K562 (cell line): ENCODE measurements at regions not wholly inside any gene's neighbourhood (a gene's known extent, or its start where the extent isn't known, plus 50 kb on each side); places are given as distances from the start of the nearest gene placed in this dataset.
A peak's percentile ranks its signal among the peaks of the same experiment; 100 is the strongest.

Experiments used
- ATF3 ChIP-seq, 2 experiments: fragments of 450-650 bp in 1 of 2; sonication (generic) in 1 of 2; formaldehyde crosslinking in 1 of 2; IDR thresholded peaks in 1 of 2; conservative IDR thresholded peaks in 1 of 2; 2 replicates each; pipeline versions ENCODE4 v1.6.1 to v1.8.1; 2016 to 2023; ENCODE audit warnings: mild to moderate bottlenecking in 2 of 2, moderate library complexity in 2 of 2, inconsistent platforms in 1 of 2, missing genetic modification reagents in 1 of 2
- CLOCK ChIP-seq: fragments of 250-450 bp; sonication (Bioruptor Pico); IDR thresholded peaks from 2 replicates; pipeline ENCODE4 v1.4.0; 2020; ENCODE audit warnings: mild to moderate bottlenecking, moderate library complexity, borderline replicate concordance
- CTBP1 ChIP-seq: fragments of 450-650 bp; IDR thresholded peaks from 2 replicates; pipeline ENCODE4 v1.6.1; 2016; ENCODE audit warnings: borderline replicate concordance
- GTF3C2 ChIP-seq: IDR thresholded peaks from 3 replicates; pipeline ENCODE4 v1.6.1; 2011; ENCODE audit warnings: borderline replicate concordance, mild to moderate bottlenecking, moderate library complexity; ENCODE audit not compliant: insufficient read length; ENCODE audit errors: extremely low read depth
- KLF16 ChIP-seq: IDR thresholded peaks from 2 replicates; pipeline ENCODE4 v1.6.1; 2016; ENCODE audit warnings: antibody characterized with exemption
- L3MBTL2 ChIP-seq: fragments of 450-650 bp; IDR thresholded peaks from 2 replicates; pipeline ENCODE4 v1.6.1; 2016; ENCODE audit warnings: mild to moderate bottlenecking, moderate library complexity
- MTA1 ChIP-seq: fragments of 450-650 bp; IDR thresholded peaks from 2 replicates; pipeline ENCODE4 v1.6.1; 2017; ENCODE audit warnings: borderline replicate concordance
- POLR3G ChIP-seq: IDR thresholded peaks from 2 replicates; pipeline ENCODE4 v1.6.1; 2011; ENCODE audit not compliant: insufficient read length, insufficient replicate concordance; ENCODE audit errors: extremely low read depth
- SAP30 ChIP-seq: fragments of 200-600 bp; sonication (generic); IDR thresholded peaks from 2 replicates; pipeline ENCODE4 v1.6.1; 2012; ENCODE audit warnings: borderline replicate concordance, low read depth, mild to moderate bottlenecking, moderate library complexity, low read length, control low read depth, inconsistent platforms; ENCODE audit not compliant: insufficient read depth, poor library complexity, severe bottlenecking
- SIRT6 ChIP-seq: IDR thresholded peaks from one replicate; pipeline ENCODE4 v1.6.1; 2012; ENCODE audit warnings: low read depth, mild to moderate bottlenecking, control low read depth, inconsistent platforms, low read length, moderate library complexity
- SPI1 ChIP-seq: IDR thresholded peaks from 2 replicates; pipeline ENCODE4 v1.6.1; 2011; ENCODE audit warnings: low read depth, low read length, control low read depth, borderline replicate concordance
- TCF3 ChIP-seq: sonication (generic); formaldehyde crosslinking; IDR thresholded peaks from 2 replicates; pipeline ENCODE4 v1.4.0; 2020; ENCODE audit warnings: mild to moderate bottlenecking, missing genetic modification reagents
- TEAD4 ChIP-seq, 2 experiments: sonication (generic) in 1 of 2; formaldehyde crosslinking in 1 of 2; IDR thresholded peaks; 2 replicates each; pipeline versions ENCODE4 v1.6.1 to v1.8.0; 2012 to 2022; ENCODE audit warnings: borderline replicate concordance in 1 of 2, inconsistent platforms in 1 of 2, low read length in 1 of 2, mild to moderate bottlenecking in 1 of 2, missing genetic modification reagents in 1 of 2
- ZNF12 ChIP-seq: sonication (generic); formaldehyde crosslinking; IDR thresholded peaks from 2 replicates; pipeline ENCODE4 v1.4.0; 2020; ENCODE audit warnings: mild to moderate bottlenecking, missing genetic modification reagents
- ZNF134 ChIP-seq: fragments of 250-450 bp; sonication (Bioruptor Pico); conservative IDR thresholded peaks from 2 replicates; pipeline ENCODE4 v1.4.0; 2020
- ZNF395 ChIP-seq: fragments of 200-800 bp; sonication (Bioruptor generic); IDR thresholded peaks from 2 replicates; pipeline ENCODE4 v1.6.1; 2017; ENCODE audit warnings: missing genetic modification characterization, missing compliant biosample characterization
- TF ChIP-seq, protein P1 (sequence below): sonication (generic); formaldehyde crosslinking; IDR thresholded peaks from 2 replicates; pipeline ENCODE4 v1.8.0; 2022; ENCODE audit warnings: mild to moderate bottlenecking, low read depth, missing genetic modification reagents

DNA sequence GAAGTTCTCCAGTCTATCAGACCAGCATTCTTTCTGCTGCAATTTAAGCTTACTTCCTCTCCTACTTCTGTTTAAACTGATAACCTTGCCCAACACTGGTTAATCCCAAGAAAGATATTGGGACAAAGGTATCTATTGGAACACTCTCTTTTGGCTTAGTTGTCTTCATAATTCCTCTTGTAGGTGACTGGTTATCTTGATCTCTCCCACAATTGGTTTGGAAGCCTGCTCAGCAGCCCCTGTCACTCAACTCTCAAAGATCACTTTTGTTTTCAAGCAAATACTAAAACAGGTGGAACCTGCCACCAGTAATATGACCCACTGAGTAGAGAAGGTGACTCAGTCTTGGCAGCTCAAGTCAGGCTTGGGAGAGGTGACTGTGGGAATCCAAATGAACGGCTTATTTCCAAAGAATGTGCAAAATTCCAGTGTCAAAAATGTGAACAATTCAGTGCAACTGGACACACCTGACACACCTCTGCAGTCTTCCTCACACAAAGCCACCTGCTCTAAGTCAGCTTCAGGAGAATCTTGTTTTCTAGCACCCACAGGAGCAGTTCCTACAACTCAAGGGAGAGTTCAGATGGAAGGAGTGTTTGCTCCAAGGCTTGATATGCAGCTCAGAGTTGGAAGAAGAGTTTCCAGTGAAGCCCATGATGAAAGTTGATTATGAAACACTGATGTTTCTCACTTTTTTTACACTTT lies 83.2 kb upstream of the SLC38A2 start (continued):
- TF ChIP-seq SPI1 (peak; percentile 60; the same call in 1 of the 2 replicates), CLOCK (CRISPR knock-in tag) (no peak), GTF3C2 (no peak), POLR3G (no peak), CTBP1 (0 out of 2 replicates have a peak, but pooled peaks have one; percentile 37), MTA1 (0 out of 2 replicates have a peak, but pooled peaks have one; percentile 18), ZNF395 (CRISPR knock-in tag) (peak; percentile 51; the same call in 1 of the 2 replicates), TEAD4 (IDR thresholded peaks at IDR 0.05; ENCODE audit: low read length) (peak; percentile 42; the same call in 1 of the 2 replicates), TEAD4 (CRISPR knock-in tag; IDR thresholded peaks at IDR 0.05; ENCODE audit: borderline replicate concordance) (no peak), SAP30 (no peak), SIRT6 (no peak), L3MBTL2 (no peak), TCF3 (CRISPR knock-in tag) (peak; percentile 76), ZNF134 (CRISPR knock-in tag) (no peak), KLF16 (peak; percentile 35; the same call in 1 of the 2 replicates), ATF3 (IDR thresholded peaks at IDR 0.05) (peak; percentile 43; the same call in 1 of the 2 replicates), ATF3 (CRISPR knock-in tag; conservative IDR thresholded peaks at IDR 0.05) (no peak), ZNF12 (no peak)
- TF ChIP-seq, protein P1, sequence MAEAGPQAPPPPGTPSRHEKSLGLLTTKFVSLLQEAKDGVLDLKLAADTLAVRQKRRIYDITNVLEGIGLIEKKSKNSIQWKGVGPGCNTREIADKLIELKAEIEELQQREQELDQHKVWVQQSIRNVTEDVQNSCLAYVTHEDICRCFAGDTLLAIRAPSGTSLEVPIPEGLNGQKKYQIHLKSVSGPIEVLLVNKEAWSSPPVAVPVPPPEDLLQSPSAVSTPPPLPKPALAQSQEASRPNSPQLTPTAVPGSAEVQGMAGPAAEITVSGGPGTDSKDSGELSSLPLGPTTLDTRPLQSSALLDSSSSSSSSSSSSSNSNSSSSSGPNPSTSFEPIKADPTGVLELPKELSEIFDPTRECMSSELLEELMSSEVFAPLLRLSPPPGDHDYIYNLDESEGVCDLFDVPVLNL = no peak
